Esophagus muscularis mucosa (tissue), 4 donors: ENCODE measurements at regions not wholly inside any gene's neighbourhood (a gene's known extent, or its start where the extent isn't known, plus 50 kb on each side); places are given as distances from the start of the nearest gene placed in this dataset.

Experiments used
- DNase-seq: peaks from one replicate; pipeline ENCODE4 v3.0.0-alpha.2; 2017; ENCODE audit errors: extremely low spot score
- H3K27ac ChIP-seq, 4 donors: fragments of 200-600 bp; sonication (generic); replicated peaks in 1 of 4; 1 replicate in 3 of 4; 2 replicates in 1 of 4; pipeline ENCODE4 v1.5.1; 2016 to 2019; ENCODE audit warnings: mild to moderate bottlenecking in 1 of 4
- H3K27me3 ChIP-seq, 4 donors: fragments of 200-600 bp; sonication (generic); one replicate each; pipeline versions ENCODE4 v1.5.1 to v1.6.0; 2016 to 2019
- H3K36me3 ChIP-seq, 4 donors: fragments of 200-600 bp; sonication (generic); one replicate each; pipeline ENCODE4 v1.5.1; 2016 to 2019
- H3K4me1 ChIP-seq, 4 donors: fragments of 200-600 bp; sonication (generic); one replicate each; pipeline ENCODE4 v1.5.1; 2016 to 2019
- H3K4me3 ChIP-seq, 4 donors: fragments of 200-600 bp; sonication (generic); 1 replicate in 2 of 4; 2 replicates in 2 of 4; pipeline ENCODE4 v1.5.1; 2016 to 2019; ENCODE audit warnings: mild to moderate bottlenecking in 4 of 4, moderate library complexity in 1 of 4
- H3K9me3 ChIP-seq, 4 donors: fragments of 200-600 bp; sonication (generic); 1 replicate in 3 of 4; 2 replicates in 1 of 4; pipeline ENCODE4 v1.5.1; 2016 to 2019
- CTCF ChIP-seq, 3 experiments: fragments of 200-600 bp in 2 of 3; fragments of 450-650 bp in 1 of 3; sonication (generic) in 2 of 3; IDR thresholded peaks; one replicate each; pipeline ENCODE4 v1.5.1; 2017 to 2019; ENCODE audit warnings: antibody characterized with exemption in 3 of 3, mild to moderate bottlenecking in 2 of 3, moderate library complexity in 1 of 3
- EP300 ChIP-seq: sonication (generic); formaldehyde crosslinking; IDR thresholded peaks from one replicate; pipeline ENCODE4 v1.6.1; 2017; ENCODE audit warnings: antibody characterized with exemption
- POLR2A ChIP-seq: fragments of 450-650 bp; IDR thresholded peaks from one replicate; pipeline ENCODE4 v1.6.1; 2017; ENCODE audit warnings: antibody characterized with exemption, moderate library complexity, mild to moderate bottlenecking, low read depth
- POLR2AphosphoS5 ChIP-seq, 2 donors: sonication (generic); formaldehyde crosslinking; IDR thresholded peaks; one replicate each; pipeline ENCODE4 v1.6.1; 2017; ENCODE audit warnings: antibody characterized with exemption in 2 of 2
- WGBS: methylation state at CpG from one replicate; pipeline ENCODE4 v1.1.5; 2018; 5-methylcytosine and 5-hydroxymethylcytosine counted together
- intact Hi-C: fragments of 100-400 bp; cut with DNase I; formaldehyde crosslinking; loops from one replicate; pipeline ENCODE4 v1.15.1; 2023

- 64% methylated on average over 1 of the region's 1 CpG for WGBS
- H3K4me3 ChIP-seq = no peak overlapping the region
- no peaks in the 10 kb centered on the region for H3K9me3 ChIP-seq
- no peaks in the 10 kb centered on the region for H3K36me3 ChIP-seq
- no peaks in the 10 kb centered on the region for H3K27me3 ChIP-seq
- H3K4me1 ChIP-seq = no peaks in the 10 kb centered on the region
- intact Hi-C loops = no loop called here
- DNase-seq = no peak
- TF ChIP-seq CTCF (IDR thresholded peaks at IDR 0.05) (no peak), POLR2AphosphoS5 (IDR thresholded peaks at IDR 0.05) (no peak), POLR2A (no peak), EP300 (no peak)
- H3K27ac ChIP-seq = no peak overlapping the region
Observed at GRCh38 chr5:75848077-75848476, 130.8 kb upstream of the POC5 start.

- 61% methylated on average over 1 of the region's 1 CpG for WGBS
- no peaks in the 10 kb centered on the region for H3K4me1 ChIP-seq
Observed at GRCh38 chr5:75847561-75848021, 130.4 kb upstream of the POC5 start.

GRCh38 chr5:75844301-75844700 lies 127.1 kb upstream of the POC5 start:
- no peak overlapping the region for H3K4me3 ChIP-seq
- DNase-seq = no peak
- no peak for TF ChIP-seq POLR2A
- no peak for TF ChIP-seq POLR2AphosphoS5 (IDR thresholded peaks at IDR 0.05)
- TF ChIP-seq CTCF (IDR thresholded peaks at IDR 0.05) = no peak
- no peak for TF ChIP-seq EP300
- no peaks in the 10 kb centered on the region for H3K27me3 ChIP-seq
- no peak overlapping the region for H3K27ac ChIP-seq
- no peaks in the 10 kb centered on the region for H3K36me3 ChIP-seq
- intact Hi-C loops = no loop called here
- H3K4me1 ChIP-seq = no peaks in the 10 kb centered on the region
- H3K9me3 ChIP-seq = no peaks in the 10 kb centered on the region
- WGBS = 83% methylated on average over 2 of the region's 2 CpGs

More at GRCh38 chr5:75847561-75848021, 130.4 kb upstream of the POC5 start:
- Histone ChIP-seq H3K27ac (no peak overlapping the region), H3K9me3 (no peaks in the 10 kb centered on the region), H3K4me3 (no peak overlapping the region), H3K27me3 (no peaks in the 10 kb centered on the region), H3K36me3 (no peaks in the 10 kb centered on the region)
- TF ChIP-seq CTCF (IDR thresholded peaks at IDR 0.05) (no peak), POLR2AphosphoS5 (IDR thresholded peaks at IDR 0.05) (no peak), EP300 (no peak), POLR2A (no peak)
- DNase-seq = no peak
- intact Hi-C loops = no loop called here

GRCh38 chr5:75843319-75843718 lies 126.1 kb upstream of the POC5 start:
- H3K27me3 ChIP-seq = no peaks in the 10 kb centered on the region
- TF ChIP-seq POLR2AphosphoS5 (IDR thresholded peaks at IDR 0.05) = no peak
- TF ChIP-seq CTCF (IDR thresholded peaks at IDR 0.05) = no peak
- TF ChIP-seq EP300 = no peak
- no peak for TF ChIP-seq POLR2A
- H3K36me3 ChIP-seq = no peaks in the 10 kb centered on the region
- H3K27ac ChIP-seq = no peak overlapping the region
- WGBS = 63% methylated on average over 4 of the region's 4 CpGs
- intact Hi-C loops = no loop called here
- no peak for DNase-seq
- no peak overlapping the region for H3K4me3 ChIP-seq
- H3K9me3 ChIP-seq = no peaks in the 10 kb centered on the region
- no peaks in the 10 kb centered on the region for H3K4me1 ChIP-seq

- TF ChIP-seq CTCF (IDR thresholded peaks at IDR 0.05) (no peak), EP300 (no peak), POLR2A (no peak), POLR2AphosphoS5 (IDR thresholded peaks at IDR 0.05) (no peak)
- Histone ChIP-seq H3K27me3 (no peaks in the 10 kb centered on the region), H3K4me3 (no peak overlapping the region), H3K4me1 (no peaks in the 10 kb centered on the region), H3K9me3 (no peaks in the 10 kb centered on the region), H3K27ac (no peak overlapping the region), H3K36me3 (no peaks in the 10 kb centered on the region)
- DNase-seq = no peak
- 94% methylated on average over 1 of the region's 1 CpG for WGBS
- intact Hi-C loops = no loop called here
Observed at GRCh38 chr5:75839547-75839946, 122.3 kb upstream of the POC5 start.
